ENCODE measurements at regions not wholly inside any gene's neighbourhood (a gene's known extent, or its start where the extent isn't known, plus 50 kb on each side); places are given as distances from the start of the nearest gene placed in this dataset.

- no peak overlapping the region for H3K9ac ChIP-seq
- no peak overlapping the region for H3K4me3 ChIP-seq (ENCODE audit: low read depth in 2 of 2, low read length in 1 of 2)
- ChIA-PET POLR2A (no interaction called here), CTCF (no interaction called here)
- no peak for DNase-seq
- H2AFZ ChIP-seq (ENCODE audit: low read depth) = no peak overlapping the region; the same call in 1 of the 2 replicates
- no peaks in the 10 kb centered on the region for H3K27me3 ChIP-seq (ENCODE audit: insufficient read depth)
- WGBS (ENCODE audit: low lambda C conversion rate) = 68% methylated on average over 6 of the region's 6 CpGs
- H4K20me1 ChIP-seq (ENCODE audit: insufficient read depth) = no peaks in the 10 kb centered on the region
- H3K4me2 ChIP-seq = peak overlapping the region; percentile 44
- peaks cover 0 to 2% of the 10 kb centered on the region in 2 experiments; a peak in 1 of 4 replicates for H3K4me1 ChIP-seq (ENCODE audit: control insufficient read depth in 1 of 2, insufficient read depth in 2 of 2, low read depth in 1 of 2, low read length in 1 of 2)
- no peak overlapping the region for H3K27ac ChIP-seq (ENCODE audit: low read depth in 2 of 2, low read length in 1 of 2)
- H3K9me2 ChIP-seq = no peaks in the 10 kb centered on the region
- H3F3A ChIP-seq (replicated peaks; ENCODE audit: insufficient read depth) = no peaks in the 10 kb centered on the region
- no peak for TF ChIP-seq JUND (IDR thresholded peaks at IDR 0.05)
- no peak for TF ChIP-seq FOXM1 (IDR thresholded peaks at IDR 0.05; ENCODE audit: low read depth)
- no peak for TF ChIP-seq NFIC (IDR thresholded peaks at IDR 0.05; ENCODE audit: borderline replicate concordance)
- TF ChIP-seq TCF12 (IDR thresholded peaks at IDR 0.05) = no peak
- no peak for TF ChIP-seq RAD21 (IDR thresholded peaks at IDR 0.05; ENCODE audit: low read length)
- H3K79me2 ChIP-seq (ENCODE audit: insufficient read depth) = no peaks in the 10 kb centered on the region
- no peaks in the 10 kb centered on the region for H3K36me3 ChIP-seq (replicated peaks in 1 of 2; ENCODE audit: control insufficient read depth in 1 of 2, insufficient read depth in 2 of 2, low read length in 1 of 2)
- no peaks in the 10 kb centered on the region for H3K9me3 ChIP-seq
Measured at GRCh38 chr2:107712857-107713256, 113.8 kb upstream of the RGPD4 start.

- H3K36me3 ChIP-seq (replicated peaks in 1 of 2; ENCODE audit: control insufficient read depth in 1 of 2, insufficient read depth in 2 of 2, low read length in 1 of 2) = no peaks in the 10 kb centered on the region
- no peaks in the 10 kb centered on the region for H3K9me3 ChIP-seq
- no peak for DNase-seq
- 82% methylated on average over 5 of the region's 5 CpGs for WGBS (ENCODE audit: low lambda C conversion rate)
- no peak overlapping the region for H3K9ac ChIP-seq
- H3K4me3 ChIP-seq (ENCODE audit: low read depth in 2 of 2, low read length in 1 of 2) = no peak overlapping the region
- H3K27ac ChIP-seq (ENCODE audit: low read depth in 2 of 2, low read length in 1 of 2) = no peak overlapping the region
- H3K4me2 ChIP-seq = no peak overlapping the region
- H3F3A ChIP-seq (replicated peaks; ENCODE audit: insufficient read depth) = no peaks in the 10 kb centered on the region
- ChIA-PET CTCF (no interaction called here), POLR2A (no interaction called here)
- TF ChIP-seq TCF12 (IDR thresholded peaks at IDR 0.05) = no peak
- TF ChIP-seq EZH2phosphoT487 (IDR thresholded peaks at IDR 0.05; ENCODE audit: borderline replicate concordance, low read depth) = no peak
- TF ChIP-seq GATA2 (CRISPR knock-in tag; IDR thresholded peaks at IDR 0.05) = no peak
- TF ChIP-seq SIN3A (IDR thresholded peaks at IDR 0.05; ENCODE audit: borderline replicate concordance, low read depth, low read length) = no peak
- no peak for TF ChIP-seq CTCF (IDR thresholded peaks at IDR 0.05)
- TF ChIP-seq JUND (IDR thresholded peaks at IDR 0.05) = no peak
- TF ChIP-seq ZBTB33 (IDR thresholded peaks at IDR 0.05; ENCODE audit: borderline replicate concordance, low read depth) = no peak
- no peak for TF ChIP-seq TAF1 (IDR thresholded peaks at IDR 0.05; ENCODE audit: borderline replicate concordance, low read depth, low read length)
- TF ChIP-seq TEAD4 (IDR thresholded peaks at IDR 0.05; ENCODE audit: borderline replicate concordance, insufficient read depth) = no peak
- TF ChIP-seq ELF1 (IDR thresholded peaks at IDR 0.05) = no peak
- TF ChIP-seq FOXM1 (IDR thresholded peaks at IDR 0.05; ENCODE audit: low read depth) = no peak
- TF ChIP-seq USF2 (IDR thresholded peaks at IDR 0.05; ENCODE audit: borderline replicate concordance, low read depth, low read length) = no peak
- TF ChIP-seq USF1 (IDR thresholded peaks at IDR 0.05; ENCODE audit: borderline replicate concordance, low read depth) = no peak
- H2AFZ ChIP-seq (ENCODE audit: low read depth) = no peak overlapping the region
- H3K27me3 ChIP-seq (ENCODE audit: insufficient read depth) = no peaks in the 10 kb centered on the region
- no peaks in the 10 kb centered on the region for H3K79me2 ChIP-seq (ENCODE audit: insufficient read depth)
- H3K9me2 ChIP-seq = no peaks in the 10 kb centered on the region
- peaks cover 0 to 2% of the 10 kb centered on the region in 2 experiments; a peak in 1 of 4 replicates for H3K4me1 ChIP-seq (ENCODE audit: control insufficient read depth in 1 of 2, insufficient read depth in 2 of 2, low read depth in 1 of 2, low read length in 1 of 2)
- H4K20me1 ChIP-seq (ENCODE audit: insufficient read depth) = no peaks in the 10 kb centered on the region
Measured at GRCh38 chr2:107717661-107718060, 109.0 kb upstream of the RGPD4 start.

All from SK-N-SH (cell line).